SJCRH30 (cell line): ENCODE measurements at regions not wholly inside any gene's neighbourhood (a gene's known extent, or its start where the extent isn't known, plus 50 kb on each side); places are given as distances from the start of the nearest gene placed in this dataset.
"Not testable (repeated sequence)": the region's sequence is repeated elsewhere in the genome, so short reads cannot be mapped to it uniquely, and the experiment has no call there.

ENCODE experiments used
- DNase-seq, 2 experiments: peaks; one replicate each; pipeline ENCODE4 v3.0.0-alpha.2; 2015 to 2020
- H3K27ac ChIP-seq: fragments of 250-450 bp; sonication (Bioruptor Pico); 2 replicates; pipeline ENCODE4 v1.5.1; 2020; ENCODE audit warnings: mild to moderate bottlenecking, moderate library complexity
- H3K27me3 ChIP-seq: fragments of 250-450 bp; sonication (Bioruptor Pico); 2 replicates; pipeline ENCODE4 v1.5.1; 2020; ENCODE audit warnings: mild to moderate bottlenecking, moderate library complexity
- H3K36me3 ChIP-seq: fragments of 250-450 bp; sonication (Bioruptor Pico); 2 replicates; pipeline ENCODE4 v1.5.1; 2020; ENCODE audit warnings: mild to moderate bottlenecking, moderate library complexity
- H3K4me1 ChIP-seq: fragments of 250-450 bp; sonication (Bioruptor Pico); 2 replicates; pipeline ENCODE4 v1.5.1; 2020; ENCODE audit warnings: mild to moderate bottlenecking, moderate library complexity
- H3K4me3 ChIP-seq: fragments of 250-450 bp; sonication (Bioruptor Pico); 2 replicates; pipeline ENCODE4 v1.5.1; 2020; ENCODE audit warnings: mild to moderate bottlenecking, moderate library complexity
- H3K9me3 ChIP-seq: fragments of 250-450 bp; sonication (Bioruptor Pico); replicated peaks from 2 replicates; pipeline ENCODE4 v1.5.1; 2020; ENCODE audit warnings: mild to moderate bottlenecking, moderate library complexity

- DNase-seq, result no peak
- no peaks in the 10 kb centered on the region for H3K36me3 ChIP-seq
- H3K27ac ChIP-seq, result no peak overlapping the region
- no peak overlapping the region for H3K4me3 ChIP-seq
- H3K9me3 ChIP-seq, result no peaks in the 10 kb centered on the region
- H3K4me1 ChIP-seq, result no peaks in the 10 kb centered on the region
- H3K27me3 ChIP-seq, result no peaks in the 10 kb centered on the region
Measured at GRCh38 chr16:80915079-80915450, 91.6 kb downstream of the CMC2 start.

- Histone ChIP-seq H3K36me3 (no peaks in the 10 kb centered on the region), H3K27ac (no peak overlapping the region), H3K4me3 (no peak overlapping the region), H3K27me3 (no peaks in the 10 kb centered on the region), H3K4me1 (no peaks in the 10 kb centered on the region), H3K9me3 (no peaks in the 10 kb centered on the region)
- DNase-seq, result no peak
Measured at GRCh38 chr16:80914379-80915078, 92.2 kb downstream of the CMC2 start.

GRCh38 chr16:80913397-80913796 is 93.3 kb downstream of the CMC2 start:
- no peaks in the 10 kb centered on the region for H3K4me1 ChIP-seq
- no peak overlapping the region for H3K27ac ChIP-seq
- no peaks in the 10 kb centered on the region for H3K9me3 ChIP-seq
- no peak overlapping the region for H3K4me3 ChIP-seq
- H3K27me3 ChIP-seq, result no peaks in the 10 kb centered on the region
- DNase-seq, result no peak
- no peaks in the 10 kb centered on the region for H3K36me3 ChIP-seq

GRCh38 chr16:80912651-80913050 is 94.0 kb downstream of the CMC2 start:
- H3K36me3 ChIP-seq, result no peaks in the 10 kb centered on the region
- H3K27ac ChIP-seq, result no peak overlapping the region
- no peaks in the 10 kb centered on the region for H3K9me3 ChIP-seq
- H3K4me3 ChIP-seq, result no peak overlapping the region
- H3K4me1 ChIP-seq, result no peaks in the 10 kb centered on the region
- no peaks in the 10 kb centered on the region for H3K27me3 ChIP-seq
- no peak for DNase-seq

GRCh38 chr16:80910434-80910833 is 96.3 kb downstream of the CMC2 start:
- H3K4me3 ChIP-seq, result no peak overlapping the region
- H3K9me3 ChIP-seq, result no peaks in the 10 kb centered on the region
- H3K27ac ChIP-seq, result no peak overlapping the region
- H3K36me3 ChIP-seq, result no peaks in the 10 kb centered on the region
- DNase-seq, result no peak
- no peaks in the 10 kb centered on the region for H3K4me1 ChIP-seq
- no peaks in the 10 kb centered on the region for H3K27me3 ChIP-seq

GRCh38 chr16:80909720-80910119 is 97.0 kb downstream of the CMC2 start:
- H3K9me3 ChIP-seq, result no peaks in the 10 kb centered on the region
- H3K4me3 ChIP-seq, result no peak overlapping the region
- H3K27ac ChIP-seq, result no peak overlapping the region
- DNase-seq, result no peak
- no peaks in the 10 kb centered on the region for H3K27me3 ChIP-seq
- H3K36me3 ChIP-seq, result no peaks in the 10 kb centered on the region
- no peaks in the 10 kb centered on the region for H3K4me1 ChIP-seq

GRCh38 chr16:80906169-80906568 is 100.5 kb downstream of the CMC2 start:
- H3K4me3 ChIP-seq, H3K4me1 ChIP-seq, DNase-seq, H3K27ac ChIP-seq, H3K27me3 ChIP-seq, H3K9me3 ChIP-seq, H3K36me3 ChIP-seq: not testable (repeated sequence)

- Histone ChIP-seq H3K36me3 (no peaks in the 10 kb centered on the region), H3K4me3 (no peak overlapping the region), H3K9me3 (no peaks in the 10 kb centered on the region), H3K4me1 (no peaks in the 10 kb centered on the region), H3K27me3 (no peaks in the 10 kb centered on the region), H3K27ac (no peak overlapping the region)
- no peak for DNase-seq
Measured at GRCh38 chr16:80903616-80904015, 99.2 kb upstream of the CDYL2 start.

GRCh38 chr16:80902306-80903110 is 98.1 kb upstream of the CDYL2 start:
- Histone ChIP-seq H3K27ac (no peak overlapping the region), H3K36me3 (no peaks in the 10 kb centered on the region), H3K9me3 (no peaks in the 10 kb centered on the region), H3K4me3 (no peak overlapping the region), H3K27me3 (no peaks in the 10 kb centered on the region), H3K4me1 (no peaks in the 10 kb centered on the region)
- no peak for DNase-seq

GRCh38 chr16:80900593-80900954 is 96.2 kb upstream of the CDYL2 start:
- no peaks in the 10 kb centered on the region for H3K36me3 ChIP-seq

GRCh38 chr16:80899809-80900592 is 95.6 kb upstream of the CDYL2 start:
- no peak overlapping the region for H3K27ac ChIP-seq
- no peak overlapping the region for H3K4me3 ChIP-seq
- DNase-seq, result peak; percentile 2 to 6

More at GRCh38 chr16:80900593-80900954, 96.2 kb upstream of the CDYL2 start:
- no peaks in the 10 kb centered on the region for H3K9me3 ChIP-seq
- H3K4me1 ChIP-seq, result no peaks in the 10 kb centered on the region
- no peak for DNase-seq
- H3K27ac ChIP-seq, result no peak overlapping the region
- H3K4me3 ChIP-seq, result no peak overlapping the region
- no peaks in the 10 kb centered on the region for H3K27me3 ChIP-seq

GRCh38 chr16:80896776-80897175 is 92.4 kb upstream of the CDYL2 start:
- Histone ChIP-seq H3K4me1 (no peaks in the 10 kb centered on the region), H3K27ac (no peak overlapping the region), H3K36me3 (no peaks in the 10 kb centered on the region), H3K4me3 (no peak overlapping the region), H3K27me3 (no peaks in the 10 kb centered on the region), H3K9me3 (no peaks in the 10 kb centered on the region)
- DNase-seq, result no peak

More at GRCh38 chr16:80899809-80900592, 95.6 kb upstream of the CDYL2 start:
- no peaks in the 10 kb centered on the region for H3K4me1 ChIP-seq
- H3K36me3 ChIP-seq, result no peaks in the 10 kb centered on the region
- H3K27me3 ChIP-seq, result no peaks in the 10 kb centered on the region
- no peaks in the 10 kb centered on the region for H3K9me3 ChIP-seq

- no peak overlapping the region for H3K27ac ChIP-seq
- no peaks in the 10 kb centered on the region for H3K27me3 ChIP-seq
- no peak overlapping the region for H3K4me3 ChIP-seq
- no peak for DNase-seq
- no peaks in the 10 kb centered on the region for H3K4me1 ChIP-seq
- H3K9me3 ChIP-seq, result no peaks in the 10 kb centered on the region
- no peaks in the 10 kb centered on the region for H3K36me3 ChIP-seq
Measured at GRCh38 chr16:80894091-80894490, 89.7 kb upstream of the CDYL2 start.

- Histone ChIP-seq H3K4me3 (no peak overlapping the region), H3K4me1 (no peaks in the 10 kb centered on the region), H3K27ac (no peak overlapping the region), H3K9me3 (no peaks in the 10 kb centered on the region), H3K27me3 (no peaks in the 10 kb centered on the region), H3K36me3 (no peaks in the 10 kb centered on the region)
- no peak for DNase-seq
Measured at GRCh38 chr16:80893686-80894085, 89.3 kb upstream of the CDYL2 start.

GRCh38 chr16:80892395-80892794 is 88.0 kb upstream of the CDYL2 start:
- H3K9me3 ChIP-seq, H3K27ac ChIP-seq, H3K27me3 ChIP-seq, H3K4me3 ChIP-seq, H3K36me3 ChIP-seq, H3K4me1 ChIP-seq, DNase-seq: not testable (repeated sequence)
